Cerebellar cortex (tissue), 1 donor: ENCODE measurements at regions not wholly inside any gene's neighbourhood (a gene's known extent, or its start where the extent isn't known, plus 50 kb on each side); places are given as distances from the start of the nearest gene placed in this dataset.

ENCODE experiments used
- DNase-seq: peaks from one replicate; pipeline ENCODE4 v3.0.0-alpha.2; 2015; ENCODE audit warnings: low spot score

DNA sequence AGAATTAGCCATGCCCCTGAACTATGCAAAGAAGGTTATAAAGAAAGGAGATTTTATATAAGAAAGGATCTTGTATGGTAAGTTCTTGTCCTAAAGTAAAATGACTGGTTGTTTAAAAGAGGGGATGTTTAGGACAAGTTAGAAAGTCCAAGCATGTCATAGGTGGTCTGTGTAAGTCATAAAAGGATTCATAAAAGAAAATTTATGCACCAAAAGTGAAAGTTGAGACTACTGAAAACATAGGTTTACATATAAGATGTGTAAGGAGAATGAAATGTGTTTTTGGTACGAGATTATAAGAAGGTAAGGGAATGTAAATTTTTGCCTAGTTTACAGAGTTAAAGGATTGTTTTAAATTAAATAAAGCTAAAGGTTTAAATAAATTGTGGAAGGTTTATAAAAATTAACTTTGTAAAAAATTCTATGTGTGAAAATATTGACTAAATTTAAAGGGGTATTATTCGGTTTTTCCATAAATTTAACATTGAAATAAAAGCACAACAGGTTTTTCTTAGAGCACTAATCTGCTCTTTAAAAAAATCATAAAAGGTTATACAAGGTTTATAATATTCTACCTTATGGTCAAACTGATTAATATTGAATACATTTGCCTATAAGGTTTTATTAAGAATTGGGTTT, 93.6 kb upstream of the UST start:
- DNase-seq, result no peak

DNA sequence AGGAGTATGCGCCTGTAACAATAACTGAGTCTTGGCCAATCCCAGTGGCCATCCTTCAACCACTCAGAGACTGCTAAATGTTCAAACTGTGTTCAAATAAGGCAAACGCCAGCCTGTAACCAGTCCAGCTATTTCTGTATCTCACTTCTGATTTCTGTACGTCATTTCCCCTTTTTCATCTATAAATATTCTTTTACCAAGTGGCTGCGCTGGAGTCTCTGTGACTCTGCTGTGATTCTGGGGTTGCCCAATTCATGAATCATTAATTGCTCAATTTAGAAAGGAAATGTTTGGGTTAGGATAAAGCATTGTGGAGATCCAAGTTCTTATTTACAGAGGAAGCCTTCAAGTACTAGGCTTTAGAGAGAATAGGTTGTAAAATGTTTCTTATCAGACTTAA, 89.8 kb upstream of the UST start:
- DNase-seq, result no peak

- DNase-seq, result no peak
Measured at GRCh38 chr6:148658681-148659430, 88.0 kb upstream of the UST start.

GRCh38 chr6:148667395-148667794, 79.4 kb upstream of the UST start:
- no peak for DNase-seq

- no peak for DNase-seq
Measured at GRCh38 chr6:148671085-148671484, 75.7 kb upstream of the UST start.

- no peak for DNase-seq
Measured at GRCh38 chr6:148671952-148672351, 74.9 kb upstream of the UST start.

GRCh38 chr6:148674306-148674705, 72.5 kb upstream of the UST start:
- no peak for DNase-seq

GRCh38 chr6:148677594-148678476, 69.0 kb upstream of the UST start:
- no peak for DNase-seq

DNA sequence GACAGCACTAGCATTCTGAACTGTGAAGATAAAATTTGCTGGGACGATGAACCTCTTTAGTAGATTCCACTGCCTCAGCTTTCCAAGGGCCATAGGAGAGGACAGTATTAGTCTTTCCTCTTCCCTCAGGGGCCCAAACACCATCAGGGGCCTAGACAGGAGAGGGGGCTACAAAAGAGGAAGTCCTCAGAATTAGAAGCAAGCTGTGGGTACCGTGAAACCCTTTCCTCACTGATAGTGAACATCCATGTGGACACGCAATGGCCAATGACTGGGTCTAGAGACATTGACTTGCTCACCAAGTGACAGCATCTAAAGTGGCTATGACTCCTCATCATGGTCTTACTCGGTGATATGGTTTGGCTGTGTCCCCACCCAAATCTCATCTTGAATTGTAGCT, 68.1 kb upstream of the UST start:
- DNase-seq, result no peak

GRCh38 chr6:148681666-148682065, 65.2 kb upstream of the UST start:
- DNase-seq, result no peak

- DNase-seq, result no peak
Measured at GRCh38 chr6:148682252-148682651, 64.6 kb upstream of the UST start.

DNA sequence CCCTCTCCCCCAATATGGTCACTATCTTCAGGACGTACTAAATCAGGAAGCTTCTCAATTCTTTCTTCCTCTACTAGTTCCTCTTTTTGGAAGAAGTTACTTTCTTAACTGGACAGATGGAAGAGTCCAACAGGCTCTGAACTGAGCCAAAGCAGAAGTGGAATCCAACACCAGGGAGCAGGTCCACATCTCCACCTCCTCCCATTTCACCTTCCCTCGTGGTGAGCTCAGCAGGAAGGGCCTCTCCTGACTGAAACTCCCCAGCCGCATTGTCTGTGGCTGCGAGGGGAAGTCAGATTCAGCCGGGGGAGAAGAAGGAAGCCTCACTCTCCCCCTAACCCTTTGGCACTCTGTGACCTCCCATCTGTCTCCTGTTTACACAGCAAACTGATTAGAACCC, 63.8 kb upstream of the UST start:
- no peak for DNase-seq

DNA sequence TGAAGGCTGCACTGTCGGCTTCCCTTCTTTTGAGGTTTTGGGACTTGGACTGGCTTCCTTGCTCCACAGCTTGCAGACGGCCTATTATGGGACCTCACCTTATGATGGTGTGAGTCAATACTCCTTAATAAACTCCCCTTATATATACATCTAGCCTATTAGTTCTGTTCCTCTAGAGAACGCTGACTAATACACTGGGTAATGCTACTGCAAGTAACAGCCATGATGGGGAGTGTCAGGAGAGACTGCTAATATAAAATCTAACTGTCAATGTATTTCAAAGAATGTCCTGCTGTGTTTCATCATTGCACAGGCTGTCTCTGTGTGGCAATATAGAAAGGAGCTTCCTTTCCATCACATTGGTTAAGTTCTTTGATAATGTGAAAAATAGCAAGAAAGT, 57.7 kb upstream of the UST start:
- DNase-seq, result no peak

DNA sequence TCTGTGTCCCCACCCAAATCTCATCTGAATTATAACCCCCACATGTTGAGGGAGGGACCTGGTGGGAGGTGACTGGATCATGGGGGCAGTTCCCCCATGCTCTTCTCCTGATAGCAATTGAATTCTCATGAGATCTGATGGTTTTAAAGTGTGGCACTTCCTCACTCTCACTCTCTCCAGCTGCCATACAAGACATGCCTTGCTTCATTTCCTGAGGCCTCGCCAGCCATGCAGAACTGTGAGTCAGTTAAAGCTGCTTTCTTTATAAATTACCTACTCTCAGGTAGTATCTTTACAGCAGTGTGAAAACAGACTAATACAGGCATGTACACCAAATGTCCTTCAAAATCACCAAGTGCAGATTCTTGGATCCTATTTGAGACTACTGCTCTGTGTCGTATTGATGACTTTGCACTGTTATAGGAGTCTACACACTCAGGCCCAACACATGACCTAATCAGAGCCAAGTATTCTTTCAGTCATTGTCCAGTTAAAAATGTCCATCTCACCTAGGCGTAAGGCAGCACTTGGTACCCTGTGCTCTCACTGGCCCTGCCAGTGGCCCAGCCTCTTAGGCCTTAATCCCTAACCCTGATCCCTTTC, 52.8 kb upstream of the UST start:
- no peak for DNase-seq
